Fibroblast of the aortic adventitia (primary cell): ENCODE measurements at regions not wholly inside any gene's neighbourhood (a gene's known extent, or its start where the extent isn't known, plus 50 kb on each side); places are given as distances from the start of the nearest gene placed in this dataset.
"Not testable (repeated sequence)": the region's sequence is repeated elsewhere in the genome, so short reads cannot be mapped to it uniquely, and the experiment has no call there.

Experiments used
- DNase-seq: peaks from one replicate; pipeline ENCODE4 v3.0.0-alpha.2; 2010; ENCODE audit warnings: low read depth
- H3K4me3 ChIP-seq: 2 replicates; pipeline ENCODE4 v1.5.1; 2011; ENCODE audit warnings: low read depth, mild to moderate bottlenecking, control low read depth, low read length, moderate library complexity
- CTCF ChIP-seq: IDR thresholded peaks from 2 replicates; pipeline ENCODE4 v1.5.1; 2011; ENCODE audit warnings: mild to moderate bottlenecking, low read length, control low read depth, inconsistent platforms; ENCODE audit not compliant: insufficient read depth

- no peak for DNase-seq
- no peak for TF ChIP-seq CTCF
- no peak overlapping the region for H3K4me3 ChIP-seq
Observed at GRCh38 chr10:23974746-23975272, 234.1 kb upstream of the KIAA1217 start.

- no peak overlapping the region for H3K4me3 ChIP-seq
- no peak for DNase-seq
- no peak for TF ChIP-seq CTCF
Observed at GRCh38 chr10:23975431-23975830, 233.5 kb upstream of the KIAA1217 start.

GRCh38 chr10:23976275-23976674, 232.7 kb upstream of the KIAA1217 start:
- H3K4me3 ChIP-seq, result no peak overlapping the region
- no peak for DNase-seq
- TF ChIP-seq CTCF, result no peak

- TF ChIP-seq CTCF, result no peak
- no peak overlapping the region for H3K4me3 ChIP-seq
- DNase-seq, result no peak
Observed at GRCh38 chr10:23978317-23978716, 230.6 kb upstream of the KIAA1217 start.

GRCh38 chr10:23980094-23980493, 228.8 kb upstream of the KIAA1217 start:
- no peak for TF ChIP-seq CTCF
- no peak for DNase-seq
- H3K4me3 ChIP-seq, result no peak overlapping the region

GRCh38 chr10:23981520-23982309, 227.2 kb upstream of the KIAA1217 start:
- no peak for TF ChIP-seq CTCF
- no peak overlapping the region for H3K4me3 ChIP-seq
- DNase-seq, result no peak

GRCh38 chr10:23984405-23984804, 224.5 kb upstream of the KIAA1217 start:
- DNase-seq, H3K4me3 ChIP-seq: not testable (repeated sequence)
